ENCODE measurements at regions not wholly inside any gene's neighbourhood (a gene's known extent, or its start where the extent isn't known, plus 50 kb on each side); places are given as distances from the start of the nearest gene placed in this dataset.

GRCh38 chr5:3490957-3491507 is 104.6 kb upstream of the IRX1 start:
- Histone ChIP-seq H3K9me2 (ENCODE audit: insufficient read depth) (no peaks in the 10 kb centered on the region), H3K9ac (ENCODE audit: low read length) (no peak overlapping the region), H4K20me1 (ENCODE audit: insufficient read depth) (no peaks in the 10 kb centered on the region), H3K27me3 (ENCODE audit: insufficient read depth, low read length) (no peaks in the 10 kb centered on the region), H3K79me2 (ENCODE audit: insufficient read depth, low read length) (no peaks in the 10 kb centered on the region), H3K4me3 (replicated peaks in 1 of 2; ENCODE audit: low read depth in 1 of 2, low read length in 2 of 2) (no peak overlapping the region), H3K9me3 (ENCODE audit: control insufficient read depth in 1 of 2, insufficient read depth in 1 of 2, low read depth in 1 of 2, low read length in 2 of 2) (peaks cover 12 to 13% of the 10 kb centered on the region in 2 experiments; a peak in 3 of 4 replicates), H3K27ac (ENCODE audit: low read depth, low read length) (no peak overlapping the region), H3K4me1 (ENCODE audit: control insufficient read depth in 1 of 2, insufficient read depth in 2 of 2, low read length in 2 of 2) (no peaks in the 10 kb centered on the region), H2AFZ (ENCODE audit: low read depth, low read length, poor library complexity, severe bottlenecking) (no peak overlapping the region), H3K36me3 (ENCODE audit: control insufficient read depth in 1 of 2, insufficient read depth in 2 of 2, low read length in 2 of 2) (no peaks in the 10 kb centered on the region), H3K4me2 (ENCODE audit: low read length) (no peak overlapping the region)
- TF ChIP-seq EZH2phosphoT487 (IDR thresholded peaks at IDR 0.05; ENCODE audit: borderline replicate concordance) (no peak), SP1 (IDR thresholded peaks at IDR 0.05; ENCODE audit: low read depth) (no peak), ELF1 (IDR thresholded peaks at IDR 0.05; ENCODE audit: borderline replicate concordance, low read depth) (no peak), ZNF274 (IDR thresholded peaks at IDR 0.05; ENCODE audit: low read depth, low read length) (no peak), JUND (IDR thresholded peaks at IDR 0.05) (no peak), ZFX (IDR thresholded peaks at IDR 0.05) (no peak), REST (IDR thresholded peaks at IDR 0.05; ENCODE audit: low read depth) (no peak)
- no TSS peak for BruUV-seq (replicated peaks)
- ChIA-PET CTCF (no interaction called here), RAD21 (ENCODE audit: low non-redundant PET in 1 of 2, low total read pairs in 2 of 2, uncharacterized antibody in 2 of 2, unreplicated experiment in 2 of 2) (no interaction called here), POLR2A (no interaction called here)
- ATAC-seq, result no peak
- no peak for DNase-seq (ENCODE audit: low read depth, low spot score)
- intact Hi-C loops (cut with micrococcal nuclease), result no loop called here
